DND-41 (cell line): ENCODE measurements at regions not wholly inside any gene's neighbourhood (a gene's known extent, or its start where the extent isn't known, plus 50 kb on each side); places are given as distances from the start of the nearest gene placed in this dataset.

ENCODE experiments used
- ATAC-seq: fragments of 200-7000 bp; cut with Tn5 transposase; 3 replicates; pipeline ENCODE4 v1.9.1; 2021; ENCODE audit warnings: low read depth; ENCODE audit not compliant: insufficient read depth
- DNase-seq: peaks from one replicate; pipeline ENCODE4 v3.0.0-alpha.2; 2020
- H2AFZ ChIP-seq: 2 replicates; pipeline ENCODE4 v1.6.0; 2012; ENCODE audit warnings: low read depth, low read length
- H3K27ac ChIP-seq: 2 replicates; pipeline ENCODE4 v1.5.1; 2012; ENCODE audit warnings: low read length, inconsistent platforms
- H3K27me3 ChIP-seq: fragments of 200-600 bp; sonication (generic); 2 replicates; pipeline ENCODE4 v1.6.0; 2012; ENCODE audit warnings: low read length, mild to moderate bottlenecking, inconsistent platforms; ENCODE audit not compliant: insufficient read depth, poor library complexity
- H3K36me3 ChIP-seq: 2 replicates; pipeline ENCODE4 v1.5.1; 2012; ENCODE audit warnings: low read length, inconsistent platforms; ENCODE audit not compliant: insufficient read depth
- H3K4me1 ChIP-seq: 2 replicates; pipeline ENCODE4 v1.5.1; 2012; ENCODE audit warnings: mild to moderate bottlenecking, low read length; ENCODE audit not compliant: insufficient read depth
- H3K4me2 ChIP-seq: 2 replicates; pipeline ENCODE4 v1.6.0; 2012; ENCODE audit warnings: mild to moderate bottlenecking, moderate library complexity, low read length, inconsistent platforms; ENCODE audit not compliant: insufficient read depth
- H3K4me3 ChIP-seq, 2 experiments: fragments of 200-600 bp in 1 of 2; shearing (Covaris generic) in 1 of 2; 2 replicates each; pipeline ENCODE4 v1.5.1; 2012 to 2016; ENCODE audit warnings: inconsistent platforms in 2 of 2, low read length in 2 of 2, mild to moderate bottlenecking in 2 of 2, low read depth in 1 of 2, moderate library complexity in 1 of 2
- H3K79me2 ChIP-seq: 2 replicates; pipeline ENCODE4 v1.6.0; 2012; ENCODE audit warnings: low read length, inconsistent platforms; ENCODE audit not compliant: insufficient read depth
- H3K9ac ChIP-seq: 2 replicates; pipeline ENCODE4 v1.6.0; 2012; ENCODE audit warnings: low read depth, mild to moderate bottlenecking, inconsistent platforms, low read length, moderate library complexity
- H3K9me3 ChIP-seq: 2 replicates; pipeline ENCODE4 v1.5.1; 2012; ENCODE audit warnings: low read length, moderate library complexity, mild to moderate bottlenecking, inconsistent platforms; ENCODE audit not compliant: insufficient read depth, severe bottlenecking
- H4K20me1 ChIP-seq: 2 replicates; pipeline ENCODE4 v1.6.0; 2012; ENCODE audit warnings: low read length; ENCODE audit not compliant: insufficient read depth
- EZH2 ChIP-seq: IDR thresholded peaks from 3 replicates; pipeline ENCODE4 v1.6.1; 2012; ENCODE audit warnings: borderline replicate concordance, low read depth, mild to moderate bottlenecking, moderate library complexity, low read length, inconsistent platforms; ENCODE audit not compliant: severe bottlenecking
- TF ChIP-seq, protein P1 (sequence below): IDR thresholded peaks from 2 replicates; pipeline ENCODE4 v1.5.1; 2012; ENCODE audit warnings: borderline replicate concordance, low read length, moderate library complexity, mild to moderate bottlenecking; ENCODE audit not compliant: poor library complexity, severe bottlenecking; ENCODE audit errors: extremely low read depth

DNA sequence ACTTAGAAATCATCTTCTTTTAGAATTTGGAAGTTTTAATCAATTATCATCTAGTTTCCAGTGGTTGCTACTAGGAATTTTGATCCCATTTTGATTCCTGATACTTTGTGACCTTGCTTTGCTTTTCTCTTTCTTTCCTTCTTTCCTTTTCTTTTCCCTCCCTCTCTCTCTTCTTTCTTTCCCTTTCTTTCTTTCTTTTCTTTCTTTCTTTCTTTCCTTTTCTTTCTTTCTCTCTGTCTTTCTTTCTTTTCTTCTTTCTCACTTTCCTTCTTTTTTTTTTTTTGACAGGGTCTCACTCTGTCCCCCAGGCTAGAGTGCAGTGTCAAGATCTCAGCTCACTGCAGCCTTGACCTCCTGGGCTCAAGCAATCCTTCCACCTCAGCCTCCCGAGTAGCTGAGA is 81.5 kb upstream of the OSBPL8 start:
- H3K9me3 ChIP-seq, result no peaks in the 10 kb centered on the region
- no peak overlapping the region for H2AFZ ChIP-seq
- H3K79me2 ChIP-seq, result no peaks in the 10 kb centered on the region
- ATAC-seq (no peak), DNase-seq (no peak)
- H3K27me3 ChIP-seq, result no peaks in the 10 kb centered on the region
- H3K4me3 ChIP-seq, result no peak overlapping the region
- no peak overlapping the region for H3K27ac ChIP-seq
- no peaks in the 10 kb centered on the region for H3K4me1 ChIP-seq
- TF ChIP-seq, protein P1, sequence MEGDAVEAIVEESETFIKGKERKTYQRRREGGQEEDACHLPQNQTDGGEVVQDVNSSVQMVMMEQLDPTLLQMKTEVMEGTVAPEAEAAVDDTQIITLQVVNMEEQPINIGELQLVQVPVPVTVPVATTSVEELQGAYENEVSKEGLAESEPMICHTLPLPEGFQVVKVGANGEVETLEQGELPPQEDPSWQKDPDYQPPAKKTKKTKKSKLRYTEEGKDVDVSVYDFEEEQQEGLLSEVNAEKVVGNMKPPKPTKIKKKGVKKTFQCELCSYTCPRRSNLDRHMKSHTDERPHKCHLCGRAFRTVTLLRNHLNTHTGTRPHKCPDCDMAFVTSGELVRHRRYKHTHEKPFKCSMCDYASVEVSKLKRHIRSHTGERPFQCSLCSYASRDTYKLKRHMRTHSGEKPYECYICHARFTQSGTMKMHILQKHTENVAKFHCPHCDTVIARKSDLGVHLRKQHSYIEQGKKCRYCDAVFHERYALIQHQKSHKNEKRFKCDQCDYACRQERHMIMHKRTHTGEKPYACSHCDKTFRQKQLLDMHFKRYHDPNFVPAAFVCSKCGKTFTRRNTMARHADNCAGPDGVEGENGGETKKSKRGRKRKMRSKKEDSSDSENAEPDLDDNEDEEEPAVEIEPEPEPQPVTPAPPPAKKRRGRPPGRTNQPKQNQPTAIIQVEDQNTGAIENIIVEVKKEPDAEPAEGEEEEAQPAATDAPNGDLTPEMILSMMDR, result no peak
- no peak for TF ChIP-seq EZH2
- no peak overlapping the region for H3K4me2 ChIP-seq
- H3K36me3 ChIP-seq, result no peaks in the 10 kb centered on the region
- H4K20me1 ChIP-seq, result no peaks in the 10 kb centered on the region
- no peak overlapping the region for H3K9ac ChIP-seq

DNA sequence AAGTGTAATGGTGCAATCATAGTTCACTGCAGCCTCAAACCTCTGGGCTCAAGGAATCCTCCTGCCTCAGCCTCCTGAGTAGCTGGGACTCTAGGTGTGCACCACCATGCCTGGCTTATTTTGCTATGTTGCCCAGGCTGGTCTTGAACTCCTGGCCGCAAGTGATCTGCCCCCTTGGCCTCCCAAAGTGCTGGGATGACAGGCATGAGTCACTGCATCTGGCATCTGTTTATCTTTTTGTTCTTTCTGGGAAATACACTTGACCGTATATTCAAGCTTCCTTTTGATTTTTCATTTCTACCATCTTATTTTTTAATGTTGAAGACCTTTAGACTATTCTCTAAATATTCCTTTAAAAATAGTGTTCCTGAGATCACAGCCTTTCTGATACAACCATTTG is 82.4 kb upstream of the OSBPL8 start:
- Histone ChIP-seq H3K79me2 (no peaks in the 10 kb centered on the region), H3K4me1 (no peaks in the 10 kb centered on the region), H3K36me3 (no peaks in the 10 kb centered on the region), H3K27ac (no peak overlapping the region), H4K20me1 (no peaks in the 10 kb centered on the region), H3K9ac (no peak overlapping the region), H2AFZ (no peak overlapping the region), H3K27me3 (no peaks in the 10 kb centered on the region), H3K4me2 (no peak overlapping the region), H3K9me3 (no peaks in the 10 kb centered on the region), H3K4me3 (no peak overlapping the region)
- DNase-seq (no peak), ATAC-seq (no peak)
- TF ChIP-seq, protein P1, result no peak
- TF ChIP-seq EZH2, result no peak

DNA sequence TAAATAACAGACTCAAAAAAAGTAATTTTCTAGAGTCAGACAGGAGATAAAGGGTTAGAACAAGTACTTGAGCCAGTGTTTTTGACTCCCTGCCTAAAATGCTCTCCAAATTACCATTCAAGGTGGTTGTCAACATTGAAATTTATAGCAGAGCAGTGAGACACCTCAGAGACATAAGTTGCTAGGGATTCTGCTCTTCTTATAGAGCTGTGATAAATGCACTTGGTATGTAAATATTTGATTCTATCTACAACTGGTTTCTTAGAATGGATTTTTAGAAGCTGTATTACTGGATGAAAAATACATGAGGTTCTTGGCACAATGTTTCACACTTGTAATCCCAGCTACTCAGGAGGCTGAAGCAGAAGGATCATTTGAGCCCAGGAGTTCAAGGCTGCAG is 83.9 kb upstream of the OSBPL8 start:
- Histone ChIP-seq H3K4me2 (no peak overlapping the region), H2AFZ (no peak overlapping the region), H3K4me3 (no peak overlapping the region), H3K4me1 (no peaks in the 10 kb centered on the region), H3K9ac (no peak overlapping the region), H3K27me3 (no peaks in the 10 kb centered on the region), H3K9me3 (no peaks in the 10 kb centered on the region), H3K79me2 (no peaks in the 10 kb centered on the region), H3K36me3 (no peaks in the 10 kb centered on the region), H4K20me1 (no peaks in the 10 kb centered on the region), H3K27ac (no peak overlapping the region)
- ATAC-seq, result no peak
- TF ChIP-seq, protein P1, result no peak
- no peak for TF ChIP-seq EZH2
- no peak for DNase-seq

DNA sequence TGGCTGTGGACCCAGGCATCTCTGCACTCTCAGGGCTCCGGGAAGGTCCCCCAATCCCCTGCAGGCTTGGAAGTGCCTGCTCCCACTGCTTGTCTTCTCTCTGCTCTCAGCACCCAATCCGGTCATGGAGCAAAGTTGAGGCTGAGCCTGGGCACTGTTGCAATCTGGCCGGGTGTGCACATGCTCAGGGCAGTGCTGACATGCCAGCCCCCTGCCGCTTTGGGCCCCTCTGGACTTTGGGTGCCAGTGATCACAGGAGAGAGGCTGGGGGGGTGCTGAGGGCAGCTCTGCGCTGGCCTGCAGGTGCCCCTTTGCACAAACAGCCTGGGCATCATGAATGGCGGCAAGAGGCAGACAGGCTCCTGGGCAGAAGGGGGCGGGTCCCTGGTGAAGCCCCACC is 85.4 kb upstream of the OSBPL8 start:
- TF ChIP-seq, protein P1, result no peak
- no peak for TF ChIP-seq EZH2
- no peak overlapping the region for H3K27ac ChIP-seq
- no peak overlapping the region for H3K4me3 ChIP-seq
- H3K9ac ChIP-seq, result no peak overlapping the region
- no peaks in the 10 kb centered on the region for H3K27me3 ChIP-seq
- H4K20me1 ChIP-seq, result no peaks in the 10 kb centered on the region
- no peak overlapping the region for H3K4me2 ChIP-seq
- DNase-seq (no peak), ATAC-seq (no peak)
- no peak overlapping the region for H2AFZ ChIP-seq
- H3K4me1 ChIP-seq, result no peaks in the 10 kb centered on the region
- no peaks in the 10 kb centered on the region for H3K9me3 ChIP-seq
- no peaks in the 10 kb centered on the region for H3K36me3 ChIP-seq
- no peaks in the 10 kb centered on the region for H3K79me2 ChIP-seq
